ENCODE measurements at regions not wholly inside any gene's neighbourhood (a gene's known extent, or its start where the extent isn't known, plus 50 kb on each side); places are given as distances from the start of the nearest gene placed in this dataset.
"Not testable (repeated sequence)": the region's sequence is repeated elsewhere in the genome, so short reads cannot be mapped to it uniquely, and the experiment has no call there.

DNA sequence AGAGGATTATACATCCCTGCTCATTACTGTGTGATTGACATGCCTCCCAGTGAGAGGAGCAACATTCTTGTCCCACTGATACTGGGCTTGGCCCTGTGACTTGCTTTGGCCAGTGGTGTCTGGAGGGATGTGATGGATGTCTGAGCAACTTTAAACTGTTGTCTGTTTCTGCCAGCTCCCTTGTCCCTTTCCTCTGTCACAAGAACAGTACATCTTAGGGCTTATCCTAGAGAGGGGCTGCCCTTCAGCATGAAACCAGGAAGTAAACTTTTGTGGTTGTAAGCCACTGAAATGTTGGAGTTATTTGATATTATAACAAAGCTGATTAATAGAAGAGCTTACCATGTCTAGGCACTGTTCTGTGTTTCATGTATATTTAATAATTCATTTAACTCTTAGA lies 82.9 kb upstream of the GPRC5B start:
- DNase-seq (ENCODE audit: extremely low read depth, low read depth): no peak
- H3K4me3 ChIP-seq (replicated peaks; ENCODE audit: low read depth, low read length): no peak overlapping the region
- TF ChIP-seq, protein P1, sequence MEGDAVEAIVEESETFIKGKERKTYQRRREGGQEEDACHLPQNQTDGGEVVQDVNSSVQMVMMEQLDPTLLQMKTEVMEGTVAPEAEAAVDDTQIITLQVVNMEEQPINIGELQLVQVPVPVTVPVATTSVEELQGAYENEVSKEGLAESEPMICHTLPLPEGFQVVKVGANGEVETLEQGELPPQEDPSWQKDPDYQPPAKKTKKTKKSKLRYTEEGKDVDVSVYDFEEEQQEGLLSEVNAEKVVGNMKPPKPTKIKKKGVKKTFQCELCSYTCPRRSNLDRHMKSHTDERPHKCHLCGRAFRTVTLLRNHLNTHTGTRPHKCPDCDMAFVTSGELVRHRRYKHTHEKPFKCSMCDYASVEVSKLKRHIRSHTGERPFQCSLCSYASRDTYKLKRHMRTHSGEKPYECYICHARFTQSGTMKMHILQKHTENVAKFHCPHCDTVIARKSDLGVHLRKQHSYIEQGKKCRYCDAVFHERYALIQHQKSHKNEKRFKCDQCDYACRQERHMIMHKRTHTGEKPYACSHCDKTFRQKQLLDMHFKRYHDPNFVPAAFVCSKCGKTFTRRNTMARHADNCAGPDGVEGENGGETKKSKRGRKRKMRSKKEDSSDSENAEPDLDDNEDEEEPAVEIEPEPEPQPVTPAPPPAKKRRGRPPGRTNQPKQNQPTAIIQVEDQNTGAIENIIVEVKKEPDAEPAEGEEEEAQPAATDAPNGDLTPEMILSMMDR (IDR thresholded peaks at IDR 0.05; ENCODE audit: low read depth, low read length, missing control alignments): no peak

- no peak for DNase-seq (ENCODE audit: extremely low read depth, low read depth)
- TF ChIP-seq, protein P1 (IDR thresholded peaks at IDR 0.05; ENCODE audit: low read depth, low read length, missing control alignments): no peak
- no peak overlapping the region for H3K4me3 ChIP-seq (replicated peaks; ENCODE audit: low read depth, low read length)
Measured at GRCh38 chr16:19963301-19963700, 78.7 kb upstream of the GPRC5B start.

DNA sequence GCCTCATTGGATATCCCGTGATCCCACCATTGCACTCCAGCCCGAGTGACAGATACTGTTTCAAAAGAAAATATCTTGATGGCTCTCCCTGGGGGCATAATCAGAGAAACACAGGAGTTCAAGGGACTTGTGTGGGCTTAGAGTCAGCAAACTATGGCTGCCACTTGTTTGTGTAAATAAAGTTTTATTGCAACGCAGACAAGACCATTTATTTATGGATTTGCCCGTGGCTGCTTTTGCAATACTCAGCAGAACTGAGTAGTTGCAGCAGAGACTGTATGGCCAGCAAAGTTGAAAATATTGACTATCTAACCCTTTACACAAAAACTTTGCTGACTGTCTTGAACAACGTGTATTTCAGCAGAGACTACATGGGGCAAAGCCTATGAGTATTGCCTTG lies 75.5 kb upstream of the GPRC5B start:
- DNase-seq (ENCODE audit: extremely low read depth, low read depth): no peak
- TF ChIP-seq, protein P1 (IDR thresholded peaks at IDR 0.05; ENCODE audit: low read depth, low read length, missing control alignments): no peak
- no peak overlapping the region for H3K4me3 ChIP-seq (replicated peaks; ENCODE audit: low read depth, low read length)

GRCh38 chr16:19959736-19960135 lies 75.1 kb upstream of the GPRC5B start:
- H3K4me3 ChIP-seq (replicated peaks; ENCODE audit: low read depth, low read length): no peak overlapping the region
- TF ChIP-seq, protein P1 (IDR thresholded peaks at IDR 0.05; ENCODE audit: low read depth, low read length, missing control alignments): no peak
- no peak for DNase-seq (ENCODE audit: extremely low read depth, low read depth)

DNA sequence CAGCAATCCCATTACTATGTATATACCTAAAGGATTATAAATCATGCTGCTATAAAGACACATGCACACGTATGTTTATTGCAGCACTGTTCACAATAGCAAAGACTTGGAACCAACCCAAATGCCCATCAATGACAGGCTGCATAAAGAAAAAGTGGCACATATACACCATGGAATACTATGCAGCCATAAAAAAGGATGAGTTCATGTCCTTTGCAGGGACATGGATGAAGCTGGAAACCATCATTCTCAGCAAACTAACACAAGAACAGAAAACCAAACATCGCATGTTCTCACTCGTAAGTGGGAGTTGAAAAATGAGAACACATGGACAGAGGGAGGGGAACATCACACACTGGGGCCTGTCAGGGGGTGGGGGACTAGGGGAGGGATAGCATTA lies 71.2 kb upstream of the GPRC5B start:
- not testable (repeated sequence) for DNase-seq (ENCODE audit: extremely low read depth, low read depth); H3K4me3 ChIP-seq (replicated peaks; ENCODE audit: low read depth, low read length)

GRCh38 chr16:19955084-19955483 lies 70.4 kb upstream of the GPRC5B start:
- H3K4me3 ChIP-seq (replicated peaks; ENCODE audit: low read depth, low read length); DNase-seq (ENCODE audit: extremely low read depth, low read depth): not testable (repeated sequence)

GRCh38 chr16:19948186-19949104 lies 63.8 kb upstream of the GPRC5B start:
- DNase-seq (ENCODE audit: extremely low read depth, low read depth): no peak
- TF ChIP-seq, protein P1 (IDR thresholded peaks at IDR 0.05; ENCODE audit: low read depth, low read length, missing control alignments): no peak
- no peak overlapping the region for H3K4me3 ChIP-seq (replicated peaks; ENCODE audit: low read depth, low read length)

- no peak for DNase-seq (ENCODE audit: extremely low read depth, low read depth)
- TF ChIP-seq, protein P1 (IDR thresholded peaks at IDR 0.05; ENCODE audit: low read depth, low read length, missing control alignments): no peak
- no peak overlapping the region for H3K4me3 ChIP-seq (replicated peaks; ENCODE audit: low read depth, low read length)
Measured at GRCh38 chr16:19945934-19946333, 61.3 kb upstream of the GPRC5B start.
